HG03439 (cell line): ENCODE measurements at regions not wholly inside any gene's neighbourhood (a gene's known extent, or its start where the extent isn't known, plus 50 kb on each side); places are given as distances from the start of the nearest gene placed in this dataset.
"Not testable (repeated sequence)": the region's sequence is repeated elsewhere in the genome, so short reads cannot be mapped to it uniquely, and the experiment has no call there.

Experiments used
- ATAC-seq: cut with Tn5 transposase; IDR thresholded peaks from one replicate; pipeline ENCODE4 v1.9.1; 2021; ENCODE audit warnings: mild to moderate bottlenecking, moderate library complexity; ENCODE audit not compliant: unreplicated experiment

DNA sequence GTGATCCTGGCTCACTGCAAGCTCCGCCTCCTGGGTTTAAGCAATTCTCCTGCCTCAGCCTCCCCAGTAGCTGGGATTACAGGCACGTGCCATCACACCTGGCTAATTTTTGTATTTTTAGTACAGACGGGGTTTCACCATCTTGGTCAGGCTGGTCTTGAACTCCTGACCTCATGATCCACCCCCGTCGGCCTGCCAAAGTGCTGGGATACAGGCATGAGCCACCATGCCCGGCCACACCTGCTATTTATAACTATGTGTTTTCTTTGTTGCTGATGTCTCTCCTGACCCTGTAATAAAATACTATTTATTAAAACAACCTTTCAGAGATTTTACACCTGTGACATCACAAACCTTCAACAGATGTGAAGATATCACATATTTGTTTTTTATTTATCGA is 736.5 kb upstream of the PCDH15 start:
- ATAC-seq = not testable (repeated sequence)

DNA sequence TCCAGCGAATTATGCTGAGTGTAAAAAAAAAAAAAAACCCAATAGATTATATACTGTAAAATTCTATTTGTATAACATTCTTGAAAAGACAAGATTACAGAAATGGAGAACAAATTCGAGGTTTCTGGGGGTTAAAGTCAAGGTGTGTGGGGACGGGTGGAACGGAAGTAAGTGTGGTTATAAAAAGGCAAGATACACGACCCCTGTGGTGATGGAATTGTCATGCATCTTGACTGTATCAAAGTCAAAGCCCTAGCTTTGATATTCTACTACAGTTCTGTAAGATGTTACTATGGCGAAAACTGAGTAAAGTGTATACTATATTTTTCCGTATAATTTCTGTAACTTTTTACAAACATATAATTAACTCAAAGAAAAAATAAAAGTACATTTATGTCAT is 718.2 kb upstream of the PCDH15 start:
- ATAC-seq = no peak

DNA sequence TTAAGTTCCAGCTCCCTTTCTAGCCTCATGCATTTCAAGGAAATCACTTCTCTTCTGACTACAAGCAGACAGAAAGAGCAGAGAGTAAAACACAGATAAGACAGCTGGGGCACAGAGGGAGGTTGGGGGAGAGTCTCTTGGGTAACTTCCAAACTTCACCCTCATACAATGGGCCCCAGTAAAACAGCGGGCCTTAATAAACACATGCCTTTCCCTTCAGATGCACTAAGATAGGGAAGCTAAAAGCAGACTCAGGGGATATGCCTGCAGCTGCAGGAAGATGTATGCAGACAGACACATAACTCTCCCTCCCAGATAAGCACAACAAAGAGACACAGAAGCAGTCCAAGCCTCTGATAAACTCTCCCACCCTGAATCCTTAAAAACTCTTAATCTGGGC is 717.4 kb upstream of the PCDH15 start:
- not testable (repeated sequence) for ATAC-seq

DNA sequence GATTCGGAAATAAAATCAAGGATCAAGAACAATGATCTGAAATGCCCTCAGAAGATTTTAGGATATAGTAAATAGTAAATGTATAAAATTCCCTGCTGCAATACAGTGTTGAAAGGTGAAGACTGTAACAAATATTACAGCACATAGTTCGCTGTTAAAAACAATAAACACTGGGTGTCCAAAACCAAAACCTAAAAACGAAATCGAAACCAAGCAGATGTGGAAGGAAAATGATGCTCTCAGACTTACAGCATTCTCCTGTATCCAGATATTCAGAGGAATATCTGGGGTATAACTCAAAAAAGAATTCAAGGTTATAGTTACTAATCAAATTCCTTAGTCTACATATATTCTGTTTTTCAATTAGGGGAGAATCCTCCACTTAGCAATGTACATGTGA is 708.1 kb upstream of the PCDH15 start:
- no peak for ATAC-seq

DNA sequence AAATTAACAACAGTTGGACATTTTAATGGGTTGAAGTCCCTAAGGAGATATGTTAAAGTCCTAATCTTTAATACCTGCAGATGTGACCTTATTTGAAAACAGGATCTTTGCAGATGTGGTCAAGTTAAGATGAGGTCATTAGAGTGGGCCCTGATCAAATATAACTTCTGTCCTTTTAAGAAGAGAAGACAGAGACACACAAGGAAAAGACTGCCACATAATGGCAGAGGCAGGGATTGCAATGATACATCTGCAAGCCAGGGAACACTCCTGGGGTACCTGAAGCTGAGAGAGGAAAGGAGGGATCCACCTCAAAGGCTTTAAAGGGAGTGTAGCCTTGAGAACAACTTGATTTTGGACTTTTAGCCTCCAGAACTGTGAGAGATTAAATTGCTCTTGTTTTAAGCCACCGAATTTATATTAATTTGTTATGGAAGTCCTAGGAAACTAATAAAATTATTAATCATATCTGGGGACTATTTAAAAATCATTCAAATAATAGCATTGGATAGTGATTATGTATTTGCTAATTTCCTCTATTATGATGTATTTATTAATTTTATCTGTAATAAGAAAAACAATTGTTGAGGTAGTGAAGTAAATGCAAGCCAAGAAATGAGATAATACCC is 700.0 kb upstream of the PCDH15 start:
- peak; percentile 89 for ATAC-seq

DNA sequence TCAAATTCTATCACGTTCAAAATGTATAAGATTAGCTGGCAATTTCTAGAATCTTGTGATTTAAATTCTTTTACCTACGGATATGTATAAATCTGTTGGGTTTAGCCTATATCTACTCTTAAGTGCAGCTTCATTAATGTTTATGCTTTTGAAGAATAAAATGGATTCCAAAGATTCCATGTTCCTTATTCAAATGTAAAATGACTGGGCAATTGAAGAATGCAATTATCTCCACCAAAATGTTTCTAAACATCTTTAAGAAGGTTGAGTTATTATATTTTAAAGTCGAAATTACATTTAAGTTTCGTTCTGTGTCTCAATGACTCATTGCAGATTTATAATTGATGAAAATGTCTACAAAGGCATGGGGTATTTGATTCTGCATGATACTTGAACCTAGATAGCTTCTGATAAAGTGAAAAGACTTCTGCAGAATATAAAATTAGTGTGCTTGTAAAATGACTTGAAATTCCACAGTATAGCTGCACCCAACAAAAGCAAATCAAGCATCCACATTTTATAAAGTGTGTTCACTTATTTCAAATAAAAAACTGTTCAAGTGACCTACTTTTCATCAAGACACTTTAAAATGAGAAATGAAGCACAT is 697.0 kb upstream of the PCDH15 start:
- ATAC-seq = no peak

DNA sequence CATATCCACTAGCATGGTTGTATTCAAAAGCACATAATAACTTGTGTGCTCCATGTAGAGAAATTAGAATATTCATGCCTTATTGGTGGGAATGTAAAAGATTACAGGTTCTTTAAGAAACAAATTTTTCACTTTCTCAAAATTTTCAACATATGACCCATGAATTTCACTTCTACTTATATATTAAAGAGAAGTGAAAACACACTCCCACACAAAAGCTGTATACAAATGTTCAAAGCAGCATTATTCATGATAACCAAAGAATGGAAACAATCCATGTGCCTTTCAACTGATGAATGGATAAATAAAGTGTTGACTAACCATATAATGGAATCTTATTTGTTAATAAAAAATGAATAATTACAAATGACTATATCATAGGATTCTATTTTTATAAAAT is 694.5 kb upstream of the PCDH15 start:
- no peak for ATAC-seq

DNA sequence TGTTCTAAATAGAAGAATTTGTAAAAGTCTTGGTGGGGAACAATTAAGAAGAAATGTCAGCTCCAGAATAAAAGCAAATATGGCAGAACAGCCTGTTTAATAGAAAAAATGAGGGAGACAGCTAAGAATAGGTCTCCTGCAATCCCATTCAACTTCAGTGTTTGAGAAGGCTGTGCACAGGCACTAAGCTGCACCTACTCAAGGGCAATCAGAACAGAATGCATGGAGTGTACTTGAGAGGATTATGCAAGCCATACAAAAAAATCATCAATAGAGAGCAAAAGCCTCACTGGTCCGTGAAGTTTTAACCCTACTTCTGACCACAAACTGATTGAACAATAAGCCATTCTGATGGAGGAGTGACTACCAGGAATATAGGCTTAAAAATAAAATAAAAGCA is 690.7 kb upstream of the PCDH15 start:
- ATAC-seq = no peak

DNA sequence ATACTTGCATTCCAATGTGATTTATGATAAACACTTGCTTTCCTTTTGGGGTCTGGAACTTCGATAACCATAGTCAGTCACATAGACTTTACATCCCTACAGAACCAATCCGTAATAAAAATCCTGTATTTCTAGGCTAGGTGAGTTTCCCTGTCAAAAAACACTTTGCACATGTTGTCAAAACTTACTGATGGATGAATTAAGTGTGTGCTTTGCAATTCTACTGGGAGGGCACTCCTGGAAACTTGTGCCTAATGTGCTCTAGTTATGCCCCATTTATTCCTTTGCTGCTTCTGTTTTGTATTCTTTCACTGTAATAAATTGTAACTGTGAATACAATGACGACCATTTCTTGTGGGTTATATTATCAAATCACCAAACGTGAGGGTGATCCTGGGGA is 684.8 kb upstream of the PCDH15 start:
- ATAC-seq = no peak

DNA sequence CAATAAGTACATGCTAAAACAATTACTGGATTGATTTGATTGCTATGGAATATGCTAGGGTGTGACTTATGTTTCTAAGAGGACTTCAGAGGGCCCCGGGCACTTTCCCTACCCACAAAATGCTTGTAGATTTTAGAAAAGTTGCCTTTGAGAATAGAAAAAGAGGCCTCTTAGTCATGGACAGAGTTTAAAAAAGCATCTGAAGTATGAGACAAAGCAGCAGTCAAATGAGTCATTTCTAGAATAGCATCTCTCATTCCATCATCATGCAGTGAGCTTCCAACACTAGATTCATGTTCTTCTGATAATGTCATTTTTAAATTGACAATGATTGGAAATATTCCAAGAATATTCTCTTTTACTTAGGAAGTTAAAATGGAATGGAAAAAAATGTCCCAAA is 675.1 kb upstream of the PCDH15 start:
- no peak for ATAC-seq

DNA sequence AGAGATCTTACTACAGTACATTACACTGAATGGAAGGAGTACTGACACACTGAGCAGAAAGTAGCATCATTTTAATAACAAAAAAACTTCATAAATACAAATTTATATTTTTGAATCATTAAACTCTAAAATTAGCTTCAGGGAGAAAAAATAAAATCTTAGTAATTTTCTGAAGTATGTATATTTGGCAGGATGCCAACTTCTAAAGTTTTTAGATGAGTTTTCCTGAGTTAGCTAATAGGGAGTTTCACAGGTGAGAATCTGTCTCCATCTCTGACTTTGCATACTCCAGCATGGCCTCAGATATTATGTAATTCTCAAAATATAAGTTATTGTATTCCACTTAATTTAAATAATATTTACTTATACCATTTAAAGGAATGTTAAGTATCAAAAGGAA is 673.2 kb upstream of the PCDH15 start:
- ATAC-seq = no peak

DNA sequence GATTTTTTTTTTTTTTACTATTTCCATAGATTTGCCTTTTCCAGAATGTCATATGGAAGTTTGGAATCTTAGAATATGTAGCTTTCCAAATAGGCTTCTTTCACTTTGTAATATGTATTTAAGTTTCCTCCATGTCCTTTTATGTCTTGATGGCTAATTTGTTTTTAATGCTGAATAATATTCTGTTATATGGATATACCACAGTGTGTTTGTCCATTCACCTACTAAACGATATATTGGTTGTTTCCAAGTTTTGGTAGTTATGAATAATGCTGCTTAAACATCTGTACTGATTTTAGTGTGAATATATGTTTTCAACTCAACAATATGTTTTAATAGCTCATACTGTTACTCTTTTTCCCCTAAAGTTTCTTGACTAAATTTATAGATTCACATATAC is 669.8 kb upstream of the PCDH15 start:
- ATAC-seq = no peak

DNA sequence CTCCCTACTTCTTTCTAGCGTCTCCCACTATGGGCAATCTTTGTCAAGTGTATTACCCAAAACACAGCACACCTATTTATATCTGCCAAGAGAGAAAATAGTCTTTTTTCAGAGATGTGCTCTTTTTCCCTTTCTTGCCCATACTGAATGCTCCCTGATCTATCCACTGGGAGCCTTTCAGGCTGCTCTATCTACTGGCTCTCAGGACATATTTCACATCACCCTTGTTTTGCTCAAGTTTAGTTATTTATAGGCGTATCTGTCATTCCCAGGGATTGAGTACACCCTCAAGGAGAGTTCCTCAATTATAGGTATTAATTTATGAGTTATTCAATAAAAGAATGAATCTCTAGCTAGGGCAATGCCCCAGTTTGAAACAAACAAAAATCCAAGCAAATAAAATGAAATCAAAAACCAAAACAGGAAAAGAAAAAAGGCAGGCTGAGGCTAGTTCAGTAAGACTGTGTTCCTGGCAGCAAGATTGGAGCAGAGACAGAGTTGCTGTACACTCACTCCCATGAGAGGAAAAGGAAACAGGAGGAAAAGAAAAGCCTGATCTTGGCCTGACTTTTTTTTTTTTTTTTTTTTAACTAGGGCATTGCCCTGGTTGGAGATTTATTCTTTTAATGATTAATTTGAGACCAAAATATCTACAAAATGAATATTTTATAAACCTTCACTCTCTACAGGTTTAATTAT is 665.9 kb upstream of the PCDH15 start:
- no peak for ATAC-seq

DNA sequence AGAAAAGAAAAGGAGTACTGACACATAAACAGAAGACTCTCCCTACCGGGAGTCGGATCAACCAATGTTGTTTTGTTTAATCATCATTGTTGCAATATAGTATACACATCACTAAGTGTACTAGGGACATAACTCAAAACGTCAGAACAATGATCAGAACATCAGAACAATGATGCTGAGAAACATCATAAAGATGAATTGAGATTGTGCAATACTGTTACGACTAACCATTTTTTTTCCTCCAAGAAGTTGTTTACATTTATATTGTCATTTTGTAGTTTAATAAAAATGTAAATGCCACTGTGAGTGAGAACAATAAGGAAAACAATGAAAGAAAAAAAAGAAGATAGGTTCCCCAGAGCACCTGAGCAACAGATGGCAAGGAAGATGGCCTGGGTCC is 663.1 kb upstream of the PCDH15 start:
- ATAC-seq = no peak

DNA sequence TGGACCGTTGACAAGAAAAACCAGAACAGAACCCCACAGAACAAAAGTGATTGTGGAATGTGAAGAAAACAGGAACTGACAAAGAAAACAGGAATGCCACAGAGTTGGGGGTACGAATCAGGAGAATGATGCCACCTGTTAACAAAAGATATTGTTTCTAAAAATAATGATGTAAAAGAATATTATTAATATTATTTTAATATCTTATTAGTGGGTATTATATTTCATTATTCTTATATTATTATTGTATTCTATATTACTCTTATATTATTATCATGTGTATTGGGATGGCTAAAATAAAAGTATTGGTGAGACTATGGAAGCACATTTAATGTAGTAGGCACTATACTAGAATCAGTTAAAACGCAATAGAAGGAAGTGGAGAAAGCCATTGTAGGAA is 659.0 kb upstream of the PCDH15 start:
- no peak for ATAC-seq

DNA sequence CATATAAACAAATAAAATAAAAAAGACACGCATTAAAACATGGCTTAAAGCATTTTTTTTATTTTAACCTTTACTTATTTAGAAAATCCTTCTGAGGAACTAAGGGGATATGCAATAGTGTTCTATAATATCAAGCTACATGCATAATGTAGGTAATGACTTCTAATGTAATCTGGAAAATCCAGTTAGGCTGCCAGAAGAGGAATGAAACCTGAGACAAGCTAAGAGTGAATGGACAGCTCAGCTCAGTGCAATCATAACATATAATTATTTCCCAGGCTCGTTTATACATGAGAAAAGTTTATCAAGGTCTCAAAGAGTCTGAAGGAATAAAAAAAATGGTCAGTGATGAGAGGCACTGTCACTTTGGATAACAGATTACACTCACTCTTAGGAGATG is 649.0 kb upstream of the PCDH15 start:
- ATAC-seq = no peak

DNA sequence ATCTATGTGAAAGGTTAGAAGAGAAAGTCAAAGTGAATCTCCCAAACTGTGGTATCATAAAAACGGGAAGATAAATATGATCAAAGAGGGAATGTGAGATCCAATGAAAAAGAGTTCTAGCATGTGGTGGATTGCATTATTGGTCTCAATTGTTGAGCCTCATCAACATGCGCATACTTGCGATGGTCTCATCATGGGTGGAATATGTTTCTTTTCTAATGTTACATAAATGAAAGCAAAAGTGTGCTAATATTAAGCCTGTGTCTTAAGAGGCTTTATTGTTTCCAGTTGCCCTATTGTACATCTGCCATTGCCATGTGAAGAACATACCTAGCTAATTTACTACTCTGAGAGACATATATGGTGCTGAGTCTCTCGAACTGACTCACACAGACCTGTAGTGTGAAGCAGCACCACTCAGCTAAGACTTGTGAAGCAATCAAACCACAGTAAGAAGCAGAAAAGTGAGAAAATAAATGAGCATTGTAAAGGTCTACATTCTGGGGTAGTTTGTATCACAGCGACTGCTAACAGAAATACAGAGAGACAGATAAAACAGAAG is 645.5 kb upstream of the PCDH15 start:
- ATAC-seq = no peak

DNA sequence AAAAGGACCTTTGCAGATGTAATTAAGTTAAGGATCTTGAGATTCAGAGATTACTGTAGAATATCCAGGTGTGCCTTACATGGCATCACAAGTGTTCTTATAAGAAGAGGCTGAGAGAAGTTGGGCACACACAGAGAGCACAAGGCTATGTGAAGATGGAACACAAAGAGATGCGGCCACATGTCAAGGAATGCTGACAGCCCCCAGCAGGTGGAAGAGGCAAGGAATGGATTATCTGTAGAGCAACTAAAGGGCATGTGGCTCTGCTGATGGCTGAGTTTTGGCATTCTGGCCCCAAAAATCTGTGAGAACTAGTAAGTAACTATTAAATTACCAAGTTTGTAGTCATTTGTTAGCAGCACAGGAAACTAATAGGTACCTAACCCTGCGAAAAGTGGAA is 640.7 kb upstream of the PCDH15 start:
- no peak for ATAC-seq

DNA sequence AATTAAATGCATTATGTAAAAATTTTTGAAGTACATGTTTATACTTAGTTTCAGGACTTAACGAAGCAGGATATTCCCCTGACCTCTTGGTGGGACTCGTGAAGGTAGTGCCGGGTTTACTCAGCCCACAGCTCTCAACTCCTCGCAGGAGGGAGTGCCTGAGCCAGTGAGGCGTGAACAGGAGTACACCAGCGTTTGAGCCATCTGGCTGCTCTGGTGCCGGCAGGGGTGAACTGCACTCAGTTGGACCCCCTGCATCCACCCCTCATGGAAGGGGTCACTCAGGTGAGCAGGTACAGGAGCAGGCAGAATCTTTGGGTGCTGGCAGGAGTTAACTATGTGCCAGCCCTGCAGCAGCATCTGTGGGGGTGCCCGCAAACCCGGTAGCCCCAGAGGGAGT is 625.1 kb upstream of the PCDH15 start:
- no peak for ATAC-seq

DNA sequence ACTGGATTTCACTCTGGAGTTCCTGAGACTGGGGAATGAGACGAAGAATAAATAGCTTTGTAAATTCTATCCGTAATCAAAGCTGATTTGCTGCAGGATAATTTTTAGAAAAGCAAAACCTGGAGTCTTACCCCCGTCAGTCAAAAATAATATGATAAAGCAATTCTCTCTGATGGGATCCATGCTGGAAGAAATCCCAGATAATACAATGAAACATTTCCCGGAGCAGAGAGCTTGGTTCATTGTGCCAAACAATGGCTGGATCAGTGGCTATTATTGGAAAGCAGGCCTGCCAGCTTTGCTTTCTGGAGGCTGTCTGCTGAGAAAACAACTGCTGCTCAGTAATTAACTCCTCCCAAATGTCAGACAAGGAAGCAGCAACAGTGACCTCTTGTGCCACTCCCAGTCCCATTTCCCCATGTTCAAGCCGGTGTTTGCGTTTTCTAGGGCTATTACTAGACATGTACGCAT is 609.4 kb upstream of the PCDH15 start:
- no peak for ATAC-seq

DNA sequence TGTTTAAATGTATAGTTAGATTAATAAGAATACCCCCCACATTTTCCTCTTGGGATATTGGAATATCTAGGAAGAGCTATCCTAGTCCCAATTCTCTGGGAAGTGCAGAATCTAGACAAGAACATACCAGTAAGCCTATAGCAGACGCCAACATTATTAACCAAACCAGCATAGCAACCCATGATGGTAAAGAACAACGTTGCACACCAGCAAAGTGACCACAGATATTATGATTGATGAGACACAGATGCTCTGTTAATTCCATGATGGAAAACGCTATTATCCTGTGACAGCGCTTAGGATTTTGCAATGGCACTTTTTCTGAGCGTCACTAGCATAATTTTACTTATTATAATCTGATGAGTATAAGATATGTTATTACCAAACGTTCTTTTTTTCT is 603.1 kb upstream of the PCDH15 start:
- no peak for ATAC-seq
